ENCODE measurements at regions not wholly inside any gene's neighbourhood (a gene's known extent, or its start where the extent isn't known, plus 50 kb on each side); places are given as distances from the start of the nearest gene placed in this dataset.

DNA sequence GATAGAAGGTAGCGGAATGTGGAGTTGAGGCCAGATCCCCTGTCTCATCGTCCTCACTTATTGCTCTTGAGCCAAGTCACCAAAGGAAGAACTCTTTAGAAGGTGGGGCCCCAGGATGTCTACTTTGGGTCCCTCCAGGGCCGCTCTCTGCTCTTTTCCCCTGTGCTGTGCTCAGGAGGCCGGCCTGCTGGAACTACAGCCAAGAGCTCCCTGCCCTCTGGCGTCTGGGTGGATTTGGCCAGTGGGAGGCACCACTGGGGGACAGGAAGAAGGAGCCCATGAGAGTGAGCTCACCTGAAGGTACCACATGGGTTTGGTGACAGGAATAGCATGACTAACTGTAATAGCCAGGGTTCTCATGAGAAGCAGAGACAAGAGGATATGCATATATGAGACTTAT lies 97.7 kb upstream of the FAM180A start:
- TF ChIP-seq FOS (IDR thresholded peaks at IDR 0.05; ENCODE audit: borderline replicate concordance, insufficient read depth, low read length) (no peak), MYC (IDR thresholded peaks at IDR 0.05; ENCODE audit: low read depth, low read length) (no peak), JUN (IDR thresholded peaks at IDR 0.05; ENCODE audit: borderline replicate concordance, insufficient read depth, insufficient read length, low read depth) (no peak), POLR2A (IDR thresholded peaks at IDR 0.05; ENCODE audit: low read depth, low read length) (no peak), POLR2AphosphoS5 (IDR thresholded peaks at IDR 0.05; ENCODE audit: insufficient read depth, low read depth, low read length) (no peak), GATA2 (IDR thresholded peaks at IDR 0.05; ENCODE audit: insufficient read depth, insufficient read length, low read depth, low read length) (no peak), EZH2 (IDR thresholded peaks at IDR 0.05; ENCODE audit: borderline replicate concordance, low read depth, low read length, severe bottlenecking) (no peak)
- TF ChIP-seq, protein P1, sequence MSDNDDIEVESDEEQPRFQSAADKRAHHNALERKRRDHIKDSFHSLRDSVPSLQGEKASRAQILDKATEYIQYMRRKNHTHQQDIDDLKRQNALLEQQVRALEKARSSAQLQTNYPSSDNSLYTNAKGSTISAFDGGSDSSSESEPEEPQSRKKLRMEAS (IDR thresholded peaks at IDR 0.05; ENCODE audit: insufficient read depth, insufficient read length) = no peak
- TF ChIP-seq, protein P2, sequence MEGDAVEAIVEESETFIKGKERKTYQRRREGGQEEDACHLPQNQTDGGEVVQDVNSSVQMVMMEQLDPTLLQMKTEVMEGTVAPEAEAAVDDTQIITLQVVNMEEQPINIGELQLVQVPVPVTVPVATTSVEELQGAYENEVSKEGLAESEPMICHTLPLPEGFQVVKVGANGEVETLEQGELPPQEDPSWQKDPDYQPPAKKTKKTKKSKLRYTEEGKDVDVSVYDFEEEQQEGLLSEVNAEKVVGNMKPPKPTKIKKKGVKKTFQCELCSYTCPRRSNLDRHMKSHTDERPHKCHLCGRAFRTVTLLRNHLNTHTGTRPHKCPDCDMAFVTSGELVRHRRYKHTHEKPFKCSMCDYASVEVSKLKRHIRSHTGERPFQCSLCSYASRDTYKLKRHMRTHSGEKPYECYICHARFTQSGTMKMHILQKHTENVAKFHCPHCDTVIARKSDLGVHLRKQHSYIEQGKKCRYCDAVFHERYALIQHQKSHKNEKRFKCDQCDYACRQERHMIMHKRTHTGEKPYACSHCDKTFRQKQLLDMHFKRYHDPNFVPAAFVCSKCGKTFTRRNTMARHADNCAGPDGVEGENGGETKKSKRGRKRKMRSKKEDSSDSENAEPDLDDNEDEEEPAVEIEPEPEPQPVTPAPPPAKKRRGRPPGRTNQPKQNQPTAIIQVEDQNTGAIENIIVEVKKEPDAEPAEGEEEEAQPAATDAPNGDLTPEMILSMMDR (IDR thresholded peaks at IDR 0.05; ENCODE audit: extremely low read depth in 1 of 2, insufficient read depth in 1 of 2, low read depth in 1 of 2, low read length in 2 of 2) = no peak
- BruUV-seq (replicated peaks) = no TSS peak
- dilution Hi-C loops (cut with MboI; ENCODE audit: extremely low pct_ligation_motif_present, low sequenced_read_pairs) = no loop called here

More for the DNA sequence above, 97.7 kb upstream of the FAM180A start:
- intact Hi-C loops (cut with micrococcal nuclease) = no loop called here
- Histone ChIP-seq H4K20me1 (replicated peaks; ENCODE audit: control insufficient read depth, extremely low read depth, insufficient read depth, low read length) (no peaks in the 10 kb centered on the region), H3K4me3 (replicated peaks in 1 of 3; ENCODE audit: insufficient read depth in 1 of 3, low read depth in 1 of 3, low read length in 3 of 3) (no peak overlapping the region), H3K27ac (ENCODE audit: insufficient read depth, low read depth, low read length) (no peak overlapping the region), H3K9me1 (replicated peaks; ENCODE audit: control insufficient read depth, extremely low read depth, insufficient read depth, low read length) (no peaks in the 10 kb centered on the region), H3K9ac (replicated peaks; ENCODE audit: extremely low read depth, insufficient read depth, low read length) (no peak overlapping the region), H3K4me2 (ENCODE audit: insufficient read depth, low read length) (no peak overlapping the region), H3K27me3 (ENCODE audit: control insufficient read depth in 2 of 2, insufficient read depth in 2 of 2, low read length in 2 of 2) (peaks cover 0 to 3% of the 10 kb centered on the region in 2 experiments), H2AFZ (ENCODE audit: low read depth, low read length) (no peak overlapping the region), H3K36me3 (ENCODE audit: control insufficient read depth in 2 of 2, extremely low read depth in 1 of 2, insufficient read depth in 2 of 2, low read length in 2 of 2) (no peaks in the 10 kb centered on the region), H3K79me2 (ENCODE audit: control insufficient read depth, insufficient read depth, low read length) (no peaks in the 10 kb centered on the region), H3K4me1 (ENCODE audit: control insufficient read depth, extremely low read depth, insufficient read depth, low read length) (no peaks in the 10 kb centered on the region), H3K9me3 (replicated peaks; ENCODE audit: control insufficient read depth, insufficient read depth, low read length) (no peaks in the 10 kb centered on the region)
- ChIA-PET CTCF (no interaction called here), POLR2A (no interaction called here)
- FAIRE-seq (no peak), DNase-seq (ENCODE audit: low read depth, low spot score) (no peak)
